GM12892 (cell line): ENCODE measurements at regions not wholly inside any gene's neighbourhood (a gene's known extent, or its start where the extent isn't known, plus 50 kb on each side); places are given as distances from the start of the nearest gene placed in this dataset.

Source experiments
- POLR2A ChIP-seq: IDR thresholded peaks from 2 replicates; pipeline ENCODE4 v1.6.1; 2011; ENCODE audit warnings: low read depth, low read length, control low read depth
- TAF1 ChIP-seq: IDR thresholded peaks from 2 replicates; pipeline ENCODE4 v1.6.1; 2011; ENCODE audit warnings: low read depth, mild to moderate bottlenecking, control low read depth, low read length, borderline replicate concordance

DNA sequence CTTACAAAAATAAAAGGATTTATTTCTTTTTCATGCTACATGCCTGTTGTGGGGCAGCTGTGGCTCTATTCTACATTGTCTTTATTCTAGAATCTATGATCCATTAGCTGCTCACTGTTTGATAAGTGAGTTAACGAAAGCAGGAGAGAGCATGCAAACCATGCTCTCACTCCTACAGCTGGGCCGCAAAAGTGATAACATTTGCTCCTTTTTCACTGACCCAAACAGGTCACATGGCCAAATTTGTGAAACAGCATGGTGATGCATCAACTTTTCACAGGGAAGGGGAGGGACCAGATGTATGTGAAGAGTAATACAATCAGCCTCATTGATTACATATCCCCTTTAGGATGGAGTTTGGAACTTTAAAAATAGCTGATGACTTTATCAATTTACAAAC lies 456.9 kb upstream of the SYT1 start:
- TF ChIP-seq POLR2A: no peak
- no peak for TF ChIP-seq TAF1
